Activated naive CD4-positive, alpha-beta T cell treated with anti-CD3 and anti-CD28 coated beads, Interleukin-2, amount 50 U/mL, for 24 hours (primary cell): ENCODE measurements at regions not wholly inside any gene's neighbourhood (a gene's known extent, or its start where the extent isn't known, plus 50 kb on each side); places are given as distances from the start of the nearest gene placed in this dataset.
"Not testable (repeated sequence)": the region's sequence is repeated elsewhere in the genome, so short reads cannot be mapped to it uniquely, and the experiment has no call there.

Experiments used
- H3K27ac Mint-ChIP-seq: one replicate; pipeline ENCODE4 v1.8.0; 2021; ENCODE audit warnings: mild to moderate bottlenecking, mixed read lengths
- H3K27me3 Mint-ChIP-seq: one replicate; pipeline ENCODE4 v1.8.0; 2021; ENCODE audit warnings: mixed read lengths
- H3K36me3 Mint-ChIP-seq: one replicate; pipeline ENCODE4 v1.8.0; 2021; ENCODE audit warnings: mixed read lengths
- H3K4me1 Mint-ChIP-seq: one replicate; pipeline ENCODE4 v1.8.0; 2021; ENCODE audit warnings: mixed read lengths
- H3K4me3 Mint-ChIP-seq: one replicate; pipeline ENCODE4 v1.8.0; 2021; ENCODE audit warnings: mild to moderate bottlenecking, mixed read lengths
- H3K9me3 Mint-ChIP-seq: one replicate; pipeline ENCODE4 v1.8.0; 2021; ENCODE audit warnings: mixed read lengths

DNA sequence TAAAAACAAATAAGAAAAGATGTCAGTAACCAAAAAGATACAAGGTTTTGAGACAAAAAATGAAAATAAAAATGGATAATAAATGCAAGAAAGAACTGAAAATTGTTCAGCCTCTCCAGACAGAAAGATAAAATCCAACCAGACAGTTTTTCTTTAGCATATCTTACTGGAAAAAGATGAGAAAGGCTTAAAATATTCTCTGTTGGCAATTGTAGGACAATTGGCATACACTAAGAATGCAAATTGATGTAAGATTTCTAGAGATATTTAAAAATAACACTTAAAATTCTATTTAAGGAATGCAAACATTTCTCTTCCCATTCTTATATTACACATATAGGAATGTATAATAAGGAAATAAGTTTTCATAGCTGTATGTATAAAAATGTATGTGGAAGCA, 590.6 kb downstream of the DSC3 start:
- Mint-ChIP-seq H3K36me3 (no peaks in the 10 kb centered on the region), H3K27me3 (no peaks in the 10 kb centered on the region), H3K4me1 (no peaks in the 10 kb centered on the region)

DNA sequence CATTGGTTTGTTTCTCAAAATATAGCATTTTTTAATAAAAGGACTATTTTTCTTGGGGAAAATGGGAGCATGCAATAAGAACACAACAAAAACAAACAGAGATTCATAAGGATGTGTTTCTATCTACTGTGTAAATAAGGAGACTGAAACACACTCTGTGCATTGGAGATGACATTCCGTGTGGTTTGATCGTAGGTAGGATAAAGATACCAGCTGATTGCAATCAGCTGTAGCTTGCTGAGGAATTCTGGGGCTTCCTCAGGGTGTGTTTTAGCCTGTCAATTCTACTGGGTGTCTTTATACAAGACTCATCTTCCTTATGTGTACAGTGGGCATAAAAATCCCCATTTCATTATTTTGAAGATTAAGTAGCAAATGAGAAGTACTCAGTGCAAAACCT, 591.6 kb downstream of the DSC3 start:
- H3K4me3 Mint-ChIP-seq: no peak overlapping the region
- H3K27me3 Mint-ChIP-seq: no peaks in the 10 kb centered on the region
- no peaks in the 10 kb centered on the region for H3K4me1 Mint-ChIP-seq
- H3K9me3 Mint-ChIP-seq: peaks cover 8% of the 10 kb centered on the region
- no peaks in the 10 kb centered on the region for H3K36me3 Mint-ChIP-seq
- H3K27ac Mint-ChIP-seq: no peak overlapping the region

More for the DNA sequence above, 590.6 kb downstream of the DSC3 start:
- H3K27ac Mint-ChIP-seq: no peak overlapping the region
- H3K4me3 Mint-ChIP-seq: no peak overlapping the region
- peaks cover 8% of the 10 kb centered on the region for H3K9me3 Mint-ChIP-seq

DNA sequence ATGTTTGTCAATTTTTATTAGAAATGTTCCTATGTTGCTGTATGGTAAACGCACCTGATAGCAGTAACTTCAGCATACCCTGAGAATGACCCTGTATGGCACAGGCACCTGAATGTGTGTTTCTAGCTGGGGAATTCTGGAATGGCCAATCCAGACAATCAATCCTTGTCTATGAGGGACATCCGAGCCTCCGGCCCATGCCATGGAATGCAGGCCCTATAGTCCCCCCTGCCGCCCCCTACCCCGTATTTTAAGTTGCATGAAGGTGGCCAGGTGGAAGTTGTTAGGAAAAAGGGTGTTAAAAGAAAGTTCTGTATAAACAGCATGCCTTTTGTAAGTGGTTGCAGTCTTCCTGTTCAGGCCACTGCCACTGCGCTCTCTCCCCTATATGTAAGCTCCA, 595.9 kb downstream of the DSC3 start:
- Mint-ChIP-seq H3K27me3 (no peaks in the 10 kb centered on the region), H3K9me3 (no peaks in the 10 kb centered on the region), H3K36me3 (no peaks in the 10 kb centered on the region), H3K4me3 (no peak overlapping the region), H3K27ac (no peak overlapping the region), H3K4me1 (no peaks in the 10 kb centered on the region)

DNA sequence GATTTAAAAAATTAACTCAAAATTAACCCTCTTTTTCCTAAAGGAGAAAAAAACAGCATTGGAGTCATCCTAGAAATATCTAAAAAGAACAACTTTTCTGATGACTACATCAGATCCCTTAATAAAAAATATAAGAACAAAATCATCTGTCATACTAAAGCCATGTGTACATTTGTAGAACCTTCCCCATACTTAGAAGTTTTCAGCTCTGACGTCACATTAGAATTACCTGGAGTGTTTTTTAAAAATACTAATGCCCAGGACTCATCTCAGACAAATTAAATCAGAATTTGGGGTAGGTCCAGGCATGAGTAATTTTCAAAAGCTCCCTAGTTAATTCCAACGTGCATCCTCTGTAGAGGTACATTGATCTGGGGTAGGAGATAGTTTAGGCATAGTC, 598.0 kb downstream of the DSC3 start:
- Mint-ChIP-seq H3K9me3 (no peaks in the 10 kb centered on the region), H3K4me3 (no peak overlapping the region), H3K27me3 (no peaks in the 10 kb centered on the region), H3K36me3 (no peaks in the 10 kb centered on the region), H3K4me1 (no peaks in the 10 kb centered on the region), H3K27ac (no peak overlapping the region)

DNA sequence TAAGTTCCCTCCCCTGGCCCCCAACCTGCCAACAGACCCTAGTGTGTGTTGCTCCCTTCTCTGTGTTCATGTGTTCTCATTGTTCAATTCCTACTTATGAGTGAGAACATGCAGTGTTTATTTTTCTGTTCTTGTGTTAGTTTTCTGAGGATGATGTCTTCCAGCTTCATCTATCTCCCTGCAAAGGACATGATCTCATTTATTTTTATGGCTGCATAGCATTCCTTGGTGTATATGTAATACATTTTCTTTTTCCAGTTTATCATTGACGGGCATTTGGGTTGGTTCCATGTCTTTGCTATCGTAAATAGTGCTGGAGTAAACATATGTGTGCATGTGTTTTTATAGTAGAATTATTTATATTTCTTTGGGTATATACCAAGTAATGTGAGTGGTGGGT, 602.2 kb downstream of the DSC3 start:
- Mint-ChIP-seq H3K4me3 (no peak overlapping the region), H3K4me1 (no peaks in the 10 kb centered on the region), H3K27ac (no peak overlapping the region), H3K27me3 (no peaks in the 10 kb centered on the region), H3K9me3 (peaks cover 10% of the 10 kb centered on the region), H3K36me3 (no peaks in the 10 kb centered on the region)

DNA sequence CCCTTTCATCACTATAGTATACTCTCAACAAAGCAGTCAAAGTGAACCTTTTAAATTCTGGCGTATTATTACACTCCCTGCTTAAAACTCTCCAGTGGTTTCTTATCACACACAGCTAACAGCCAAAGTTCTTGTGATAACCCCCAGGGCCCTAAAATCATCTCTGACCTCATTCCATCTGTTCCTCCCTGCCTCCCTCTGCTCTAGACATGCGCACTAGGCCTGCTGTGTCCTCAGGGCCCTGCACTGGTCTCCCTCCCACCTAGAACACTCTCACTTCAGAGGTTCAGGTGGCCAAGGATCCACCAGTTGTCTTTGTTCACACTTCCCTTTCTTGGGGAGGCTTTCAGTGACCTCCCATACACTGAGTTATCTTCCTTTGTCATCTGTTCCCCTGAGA, 603.4 kb downstream of the DSC3 start:
- Mint-ChIP-seq H3K4me3 (no peak overlapping the region), H3K27ac (no peak overlapping the region), H3K27me3 (no peaks in the 10 kb centered on the region), H3K4me1 (no peaks in the 10 kb centered on the region), H3K9me3 (peaks cover 10% of the 10 kb centered on the region), H3K36me3 (no peaks in the 10 kb centered on the region)

DNA sequence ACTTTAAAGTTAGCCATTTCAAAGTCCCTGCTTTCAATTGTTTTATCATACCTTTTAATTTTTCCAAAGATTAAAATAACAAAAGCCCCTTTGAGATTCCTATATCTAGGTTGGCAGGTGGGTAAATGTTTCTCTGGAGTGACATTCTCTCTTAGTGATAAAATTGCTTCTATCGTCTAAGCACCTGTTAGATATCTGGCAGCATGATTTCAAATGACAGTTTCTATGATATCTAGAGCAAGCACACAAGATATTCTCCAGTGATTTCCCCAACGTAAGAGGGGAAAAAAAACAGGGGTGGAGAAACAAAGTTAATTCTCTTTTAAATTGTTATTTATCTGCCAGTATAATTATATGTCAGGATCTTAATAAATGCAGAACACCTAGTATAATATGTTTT, 610.2 kb downstream of the DSC3 start:
- Mint-ChIP-seq H3K9me3 (peaks cover 3% of the 10 kb centered on the region), H3K4me1 (no peaks in the 10 kb centered on the region), H3K36me3 (no peaks in the 10 kb centered on the region), H3K27me3 (no peaks in the 10 kb centered on the region), H3K4me3 (no peak overlapping the region), H3K27ac (no peak overlapping the region)

DNA sequence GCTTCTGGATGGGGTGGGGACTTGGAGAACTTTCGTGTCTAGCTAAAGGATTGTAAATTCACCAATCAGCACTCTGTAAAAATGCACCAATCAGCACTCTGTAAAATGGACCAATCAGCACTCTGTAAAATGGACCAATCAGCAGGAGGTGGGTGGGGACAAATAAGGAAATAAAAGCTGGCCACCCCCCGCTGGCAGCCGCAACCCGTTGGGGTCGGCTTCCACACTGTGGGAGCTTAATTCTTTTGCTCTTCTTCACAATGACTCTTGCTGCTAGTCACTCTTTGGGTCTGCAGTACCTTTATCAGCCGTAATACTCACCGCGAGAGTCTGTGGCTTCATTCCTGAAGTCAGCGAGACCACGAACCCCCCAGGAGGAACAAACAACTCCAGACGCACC, 623.1 kb downstream of the DSC3 start:
- not testable (repeated sequence) for H3K4me1 Mint-ChIP-seq, H3K27me3 Mint-ChIP-seq, H3K36me3 Mint-ChIP-seq, H3K27ac Mint-ChIP-seq, H3K4me3 Mint-ChIP-seq, H3K9me3 Mint-ChIP-seq

DNA sequence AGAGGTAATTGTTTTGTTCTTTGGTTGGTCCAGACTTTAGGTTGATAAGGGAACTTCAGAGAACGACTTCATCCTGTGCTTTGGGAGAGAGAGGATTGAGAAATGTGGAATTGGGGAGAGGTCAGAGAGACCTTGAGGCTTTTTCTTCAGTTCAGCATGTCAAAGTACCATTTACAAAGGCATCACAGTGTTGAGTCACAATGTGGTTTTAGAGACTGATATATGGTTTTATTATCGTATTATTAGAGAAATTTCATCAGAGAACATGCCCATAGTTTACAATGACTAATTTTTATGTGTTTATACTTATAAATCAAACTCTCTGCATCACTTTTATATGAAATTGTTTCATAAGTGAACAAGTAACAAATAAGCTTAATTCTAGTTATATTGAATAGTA, 626.6 kb downstream of the DSC3 start:
- no peaks in the 10 kb centered on the region for H3K36me3 Mint-ChIP-seq
- peaks cover 12% of the 10 kb centered on the region for H3K9me3 Mint-ChIP-seq
- no peaks in the 10 kb centered on the region for H3K4me1 Mint-ChIP-seq
- H3K27ac Mint-ChIP-seq: no peak overlapping the region
- H3K27me3 Mint-ChIP-seq: no peaks in the 10 kb centered on the region
- H3K4me3 Mint-ChIP-seq: no peak overlapping the region

DNA sequence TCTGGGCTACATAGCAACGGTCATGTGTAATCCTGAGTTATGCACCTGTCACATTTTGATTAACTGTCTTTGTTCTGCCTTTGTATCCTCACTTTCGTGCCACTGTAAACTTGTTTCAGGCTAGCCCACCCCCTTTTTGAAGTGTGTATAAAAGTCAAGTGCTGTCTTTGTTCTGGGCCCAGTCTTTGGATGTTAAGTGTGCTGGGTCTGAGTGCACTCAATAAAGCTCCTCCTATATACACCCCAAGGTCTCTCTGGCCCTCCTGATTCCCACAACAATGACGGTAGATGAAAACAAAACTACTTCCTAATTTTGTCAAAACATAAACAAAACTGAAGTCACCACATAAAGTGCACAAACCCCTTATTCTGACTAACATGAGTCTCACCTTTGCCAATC, 633.4 kb downstream of the DSC3 start:
- Mint-ChIP-seq H3K27me3 (no peaks in the 10 kb centered on the region), H3K36me3 (no peaks in the 10 kb centered on the region), H3K9me3 (peaks cover 7% of the 10 kb centered on the region), H3K4me3 (no peak overlapping the region), H3K27ac (no peak overlapping the region), H3K4me1 (no peaks in the 10 kb centered on the region)

DNA sequence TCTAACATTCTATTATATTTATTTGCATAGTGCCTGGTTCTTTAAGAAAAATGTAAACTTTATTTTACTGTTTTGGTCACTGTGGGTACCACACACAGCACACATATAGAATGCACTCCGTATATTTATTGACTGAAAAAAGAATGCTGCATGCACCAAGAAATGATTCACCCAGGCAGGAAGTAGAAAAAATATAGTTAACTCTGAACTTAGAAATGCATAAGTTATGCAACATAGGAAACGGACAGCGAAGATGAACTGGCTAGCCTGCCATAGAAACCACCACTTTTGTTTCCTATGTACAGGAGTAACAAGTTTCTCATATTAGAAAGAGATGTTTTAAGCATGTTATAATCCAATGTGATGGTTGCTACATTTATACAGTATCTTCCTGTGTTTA, 635.8 kb downstream of the DSC3 start:
- Mint-ChIP-seq H3K4me1 (no peaks in the 10 kb centered on the region), H3K36me3 (no peaks in the 10 kb centered on the region), H3K27me3 (no peaks in the 10 kb centered on the region), H3K4me3 (no peak overlapping the region), H3K9me3 (peaks cover 12% of the 10 kb centered on the region), H3K27ac (no peak overlapping the region)

DNA sequence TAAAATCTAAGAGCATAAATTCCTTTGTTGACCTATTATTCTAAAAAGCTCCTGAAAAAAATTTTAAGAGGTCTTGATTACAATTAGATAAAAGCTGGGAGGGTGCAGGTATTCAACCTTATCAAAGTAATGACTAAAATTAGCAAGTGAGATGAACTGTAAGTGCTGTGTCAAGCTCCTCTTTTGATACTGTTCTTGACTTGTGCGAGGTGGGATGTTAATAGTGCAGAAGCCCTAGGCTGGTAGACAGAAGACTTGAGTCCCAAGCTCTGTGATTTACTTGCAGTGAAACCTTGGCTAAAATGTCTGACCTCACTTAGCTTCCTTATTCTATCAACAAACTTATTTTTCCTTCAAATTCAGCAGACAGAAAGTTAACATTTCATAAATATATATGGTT, 637.5 kb downstream of the DSC3 start:
- H3K36me3 Mint-ChIP-seq: no peaks in the 10 kb centered on the region
- no peak overlapping the region for H3K27ac Mint-ChIP-seq
- H3K4me3 Mint-ChIP-seq: no peak overlapping the region
- peaks cover 14% of the 10 kb centered on the region for H3K9me3 Mint-ChIP-seq
- H3K4me1 Mint-ChIP-seq: no peaks in the 10 kb centered on the region
- no peaks in the 10 kb centered on the region for H3K27me3 Mint-ChIP-seq

DNA sequence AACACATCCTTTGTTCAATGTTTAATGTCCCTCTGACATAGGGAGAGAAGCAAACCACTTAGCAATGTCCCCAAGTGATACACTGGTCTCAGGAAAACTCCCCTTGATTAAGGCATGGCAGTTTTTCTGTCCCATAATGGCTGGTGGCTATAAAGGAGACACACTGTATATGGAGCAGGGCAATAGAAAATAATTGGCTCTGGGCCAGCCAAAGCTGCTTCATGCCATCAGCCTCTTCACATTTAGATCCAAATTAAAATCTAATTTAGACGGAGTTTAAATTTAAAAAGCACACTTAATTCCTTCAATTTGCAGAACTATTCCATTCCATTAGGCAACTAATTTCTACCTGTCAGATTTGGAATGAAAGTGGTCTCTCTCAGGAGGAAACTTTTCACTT, 638.1 kb downstream of the DSC3 start:
- peaks cover 14% of the 10 kb centered on the region for H3K9me3 Mint-ChIP-seq
- H3K4me3 Mint-ChIP-seq: no peak overlapping the region
- no peaks in the 10 kb centered on the region for H3K4me1 Mint-ChIP-seq
- no peaks in the 10 kb centered on the region for H3K27me3 Mint-ChIP-seq
- H3K36me3 Mint-ChIP-seq: no peaks in the 10 kb centered on the region
- H3K27ac Mint-ChIP-seq: no peak overlapping the region

DNA sequence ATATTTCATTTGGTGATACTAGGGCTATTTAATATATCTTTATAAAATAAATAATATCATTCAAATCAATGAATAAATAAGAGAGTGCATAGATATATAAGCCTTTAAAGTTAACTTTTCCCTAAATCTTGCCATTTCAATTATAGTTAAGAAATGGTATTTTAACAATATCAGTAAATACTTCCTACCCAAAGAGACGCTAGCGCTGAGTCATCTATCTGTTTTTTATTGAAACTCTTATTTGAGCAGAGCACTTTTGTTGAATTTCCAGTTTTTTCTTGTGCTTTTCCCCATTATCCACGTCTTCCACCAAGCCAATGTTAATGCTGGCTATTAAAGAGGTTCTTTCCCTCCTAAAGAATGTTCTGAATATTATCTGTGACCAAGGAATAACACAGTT, 639.3 kb downstream of the DSC3 start:
- Mint-ChIP-seq H3K4me3 (no peak overlapping the region), H3K27me3 (no peaks in the 10 kb centered on the region), H3K36me3 (no peaks in the 10 kb centered on the region), H3K27ac (no peak overlapping the region), H3K4me1 (no peaks in the 10 kb centered on the region), H3K9me3 (peaks cover 14% of the 10 kb centered on the region)

DNA sequence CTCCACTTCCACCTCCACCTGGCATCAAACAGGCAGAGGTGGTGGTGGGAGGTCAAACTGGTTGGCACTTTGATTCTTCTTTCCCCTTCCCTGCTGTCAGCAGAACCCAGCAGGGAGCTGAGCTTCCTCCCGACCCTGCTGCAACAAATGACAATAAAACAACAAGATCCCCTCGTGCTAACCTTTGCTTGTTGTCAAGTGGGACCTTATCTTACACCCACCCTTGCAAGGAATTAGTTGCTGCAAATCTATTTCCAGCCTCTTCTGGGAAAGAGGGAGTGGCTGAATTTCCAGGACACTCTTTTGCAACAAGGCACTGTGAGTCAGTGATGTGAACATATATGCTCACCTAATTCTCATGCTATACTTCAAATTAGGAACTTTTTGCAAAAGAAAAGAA, 655.1 kb downstream of the DSC3 start:
- H3K36me3 Mint-ChIP-seq: no peaks in the 10 kb centered on the region
- no peaks in the 10 kb centered on the region for H3K27me3 Mint-ChIP-seq
- H3K4me1 Mint-ChIP-seq: no peaks in the 10 kb centered on the region
- H3K27ac Mint-ChIP-seq: no peak overlapping the region
- H3K9me3 Mint-ChIP-seq: peaks cover 4% of the 10 kb centered on the region
- H3K4me3 Mint-ChIP-seq: no peak overlapping the region

DNA sequence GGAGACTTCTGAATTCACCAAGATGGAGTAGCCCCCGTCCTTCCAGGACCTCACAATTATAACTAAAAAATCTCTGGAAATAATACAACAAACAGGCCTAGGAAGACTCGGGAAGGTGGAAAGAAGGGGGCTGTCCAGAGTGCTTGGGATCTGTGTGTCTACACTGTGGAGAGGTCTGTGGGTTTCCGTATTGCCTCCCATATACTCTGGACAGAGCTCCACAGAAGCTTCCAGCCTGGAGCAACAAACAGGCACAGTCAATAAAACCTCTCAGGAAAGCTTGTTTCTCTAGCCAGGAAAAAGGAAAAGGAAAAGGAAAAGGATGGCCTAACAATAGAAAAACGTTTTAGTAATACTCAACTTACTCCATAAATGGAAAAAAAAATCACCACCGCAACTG, 655.9 kb downstream of the DSC3 start:
- no peaks in the 10 kb centered on the region for H3K27me3 Mint-ChIP-seq
- no peaks in the 10 kb centered on the region for H3K36me3 Mint-ChIP-seq
- no peaks in the 10 kb centered on the region for H3K4me1 Mint-ChIP-seq
- H3K4me3 Mint-ChIP-seq: no peak overlapping the region
- H3K27ac Mint-ChIP-seq: no peak overlapping the region
- H3K9me3 Mint-ChIP-seq: peaks cover 4% of the 10 kb centered on the region

DNA sequence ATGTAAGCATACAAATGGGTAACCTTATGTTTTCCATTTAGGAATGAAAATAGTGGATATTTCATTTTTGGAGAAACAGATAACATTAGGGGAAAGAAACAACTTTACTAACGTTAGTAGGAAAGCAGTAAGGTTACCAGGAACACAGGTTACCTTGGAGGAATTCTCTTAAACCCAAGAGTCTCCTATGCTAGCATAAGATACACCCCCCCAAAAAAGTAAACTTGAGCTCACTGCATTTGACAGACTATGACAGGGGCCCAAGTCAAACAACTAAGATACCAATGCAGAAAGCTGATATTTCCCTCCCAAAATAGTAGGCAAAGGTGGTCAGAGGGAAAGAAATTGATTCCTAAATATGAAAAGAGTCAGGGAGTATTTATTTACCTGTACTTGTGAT, 656.9 kb downstream of the DSC3 start:
- H3K4me3 Mint-ChIP-seq: no peak overlapping the region
- no peaks in the 10 kb centered on the region for H3K36me3 Mint-ChIP-seq
- H3K4me1 Mint-ChIP-seq: no peaks in the 10 kb centered on the region
- no peaks in the 10 kb centered on the region for H3K27me3 Mint-ChIP-seq
- no peak overlapping the region for H3K27ac Mint-ChIP-seq
- H3K9me3 Mint-ChIP-seq: peaks cover 3% of the 10 kb centered on the region

DNA sequence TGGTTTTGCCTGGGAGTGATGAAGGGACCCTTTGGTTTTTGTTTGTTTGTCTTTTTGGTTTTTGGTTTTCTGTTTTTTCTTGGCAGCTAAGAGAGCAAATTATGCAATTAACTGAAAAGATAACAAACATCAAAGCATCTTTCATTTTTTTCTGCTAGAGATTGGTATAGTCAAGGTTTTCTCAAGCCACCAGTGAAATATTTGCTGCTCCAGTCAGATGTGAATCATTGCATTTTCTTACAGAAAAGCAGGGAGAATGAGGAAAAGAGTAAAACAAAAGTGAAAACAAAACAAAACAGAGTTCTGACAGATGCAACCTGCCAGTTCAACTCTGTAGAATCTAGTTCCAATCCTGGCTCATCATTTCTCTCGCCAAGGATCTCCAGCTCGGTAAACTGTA, 660.7 kb downstream of the DSC3 start:
- Mint-ChIP-seq H3K27ac (no peak overlapping the region), H3K9me3 (peaks cover 4% of the 10 kb centered on the region), H3K27me3 (no peaks in the 10 kb centered on the region), H3K4me1 (no peaks in the 10 kb centered on the region), H3K36me3 (no peaks in the 10 kb centered on the region), H3K4me3 (no peak overlapping the region)
